T-cell (primary cell): ENCODE measurements at regions not wholly inside any gene's neighbourhood (a gene's known extent, or its start where the extent isn't known, plus 50 kb on each side); places are given as distances from the start of the nearest gene placed in this dataset.

Experiments
- ATAC-seq, 4 experiments: fragments of 200-7000 bp in 3 of 4; fragments of 150-1000 bp in 1 of 4; cut with Tn5 transposase; replicated peaks in 1 of 4; 1 replicate in 3 of 4; 2 replicates in 1 of 4; pipeline ENCODE4 v1.10.0; 2021; ENCODE audit warnings: moderate library complexity in 3 of 4, mild to moderate bottlenecking in 2 of 4, moderate number of reproducible peaks in 1 of 4
- CTCF ChIA-PET, 2 donors: fragments of 300-600 bp; sonication (Branson Sonifier 250); formaldehyde crosslinking; loops; one replicate each; lab custom pipeline; 2022; ENCODE audit warnings: antibody characterized with exemption in 2 of 2; lab: Charles Lee
- POLR2A ChIA-PET, 2 donors: fragments of 300-600 bp; sonication (Branson Sonifier 250); formaldehyde crosslinking; loops; one replicate each; lab custom pipeline; 2022; ENCODE audit warnings: antibody characterized with exemption in 2 of 2; lab: Charles Lee
- DNase-seq, 35 experiments: peaks; one replicate each; pipeline versions ENCODE4 v3.0.0 to v3.0.0-alpha.2; 2013 to 2023
- H3K27ac ChIP-seq: one replicate; pipeline ENCODE4 v1.5.1; 2013; ENCODE audit warnings: low read length
- H3K27me3 ChIP-seq, 2 experiments: replicated peaks in 1 of 2; 1 replicate in 1 of 2; 2 replicates in 1 of 2; pipeline versions ENCODE4 v1.6.1 to v1.7.0; 2013; ENCODE audit warnings: low read length in 1 of 2, mixed read lengths in 1 of 2; ENCODE audit not compliant: control insufficient read depth in 2 of 2, insufficient read depth in 2 of 2; ENCODE audit errors: extremely low read depth in 1 of 2
- H3K36me3 ChIP-seq, 2 donors: 1 replicate in 1 of 2; 2 replicates in 1 of 2; pipeline versions ENCODE4 v1.6.1 to v1.7.0; 2013; ENCODE audit warnings: low read length in 1 of 2; ENCODE audit not compliant: control insufficient read depth in 2 of 2, insufficient read depth in 1 of 2; ENCODE audit errors: extremely low read depth in 1 of 2
- H3K4me1 ChIP-seq, 2 experiments: 1 replicate in 1 of 2; 2 replicates in 1 of 2; pipeline versions ENCODE4 v1.6.1 to v1.7.0; 2013; ENCODE audit warnings: low read length in 2 of 2, mixed read lengths in 1 of 2; ENCODE audit not compliant: insufficient read depth in 2 of 2, control insufficient read depth in 1 of 2; ENCODE audit errors: extremely low read depth in 1 of 2
- H3K4me3 ChIP-seq, 2 donors: 1 replicate in 1 of 2; 2 replicates in 1 of 2; pipeline versions ENCODE4 v1.5.1 to v1.7.0; 2013; ENCODE audit warnings: mild to moderate bottlenecking in 2 of 2, low read length in 1 of 2, moderate library complexity in 1 of 2; ENCODE audit not compliant: control insufficient read depth in 1 of 2; ENCODE audit errors: extremely low read depth in 1 of 2
- H3K9me3 ChIP-seq: 2 replicates; pipeline ENCODE4 v1.7.0; 2013
- H3K27ac Mint-ChIP-seq, 2 donors: one replicate each; pipeline ENCODE4 v1.8.0; 2020 to 2021; ENCODE audit warnings: mild to moderate bottlenecking in 2 of 2, mixed read lengths in 2 of 2
- H3K27me3 Mint-ChIP-seq, 2 donors: one replicate each; pipeline ENCODE4 v1.8.0; 2021 to 2022; ENCODE audit warnings: mixed read lengths in 2 of 2
- H3K36me3 Mint-ChIP-seq: one replicate; pipeline ENCODE4 v1.8.0; 2021; ENCODE audit warnings: mixed read lengths
- H3K4me1 Mint-ChIP-seq, 3 donors: one replicate each; pipeline ENCODE4 v1.8.0; 2020 to 2022; ENCODE audit warnings: mixed read lengths in 3 of 3, mild to moderate bottlenecking in 1 of 3
- H3K4me3 Mint-ChIP-seq, 3 donors: one replicate each; pipeline ENCODE4 v1.8.0; 2020 to 2022; ENCODE audit warnings: mild to moderate bottlenecking in 3 of 3, mixed read lengths in 3 of 3, moderate library complexity in 3 of 3
- H3K9me3 Mint-ChIP-seq, 3 donors: one replicate each; pipeline ENCODE4 v1.8.0; 2020 to 2022; ENCODE audit warnings: mixed read lengths in 3 of 3
- WGBS: methylation state at CpG from one replicate; pipeline ENCODE4 v1.1.5; 2013; ENCODE audit warnings: missing lambda C conversion rate; ENCODE audit not compliant: insufficient coverage; 5-methylcytosine and 5-hydroxymethylcytosine counted together

DNA sequence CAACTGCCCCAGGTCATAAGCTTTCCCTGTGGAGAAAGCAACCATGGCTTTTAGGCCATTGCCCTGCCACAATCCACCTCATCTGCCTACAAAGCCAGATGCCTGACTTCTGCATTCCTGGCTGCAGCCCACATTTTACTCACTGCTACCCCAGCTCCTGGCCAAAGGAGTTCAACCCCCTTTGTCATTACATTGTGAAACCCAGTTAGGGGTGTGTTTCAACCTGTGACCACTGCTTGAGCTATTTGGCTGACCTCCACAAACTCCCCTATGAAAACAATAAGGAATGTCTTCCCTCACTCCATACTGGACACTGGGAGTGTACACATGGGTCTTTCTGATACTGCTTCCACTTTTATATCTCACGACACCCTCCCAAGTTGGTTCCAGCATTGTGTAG is 589.2 kb downstream of the SH3BGRL start:
- no peak overlapping the region for H3K4me3 ChIP-seq
- no peaks in the 10 kb centered on the region for H3K4me1 ChIP-seq
- H3K9me3 ChIP-seq: no peaks in the 10 kb centered on the region
- no CpG with 5 or more reads among the region's 1 CpG for WGBS
- Mint-ChIP-seq H3K9me3 (peaks cover 0 to 9% (median 6%) of the 10 kb centered on the region in 3 donors), H3K4me3 (no peak overlapping the region), H3K27ac (no peak overlapping the region), H3K36me3 (no peaks in the 10 kb centered on the region), H3K27me3 (peaks cover 0 to 10% of the 10 kb centered on the region in 2 donors), H3K4me1 (no peaks in the 10 kb centered on the region)
- no peaks in the 10 kb centered on the region for H3K36me3 ChIP-seq
- POLR2A ChIA-PET: interaction anchor here in 1 of 2 donors (0.5 kb wide), 1 partner anchor 65 kb away, joined by 3 read pairs; no protein-coding TSS in a partner anchor
- DNase-seq (no peak), ATAC-seq (no peak)
- H3K27me3 ChIP-seq: no peaks in the 10 kb centered on the region
- no peak overlapping the region for H3K27ac ChIP-seq
- CTCF ChIA-PET: no interaction called here
